ENCODE measurements at regions not wholly inside any gene's neighbourhood (a gene's known extent, or its start where the extent isn't known, plus 50 kb on each side); places are given as distances from the start of the nearest gene placed in this dataset.
"Not testable (repeated sequence)": the region's sequence is repeated elsewhere in the genome, so short reads cannot be mapped to it uniquely, and the experiment has no call there.

- in situ Hi-C loops (cut with HindIII; ENCODE audit: low pct_unique_long_range_greater_than_20kb, low sequenced_read_pairs), result no loop called here
- DNase-seq (ENCODE audit: low read depth, low spot score), result no peak
Measured at GRCh38 chr22:49454726-49455125, 372.9 kb downstream of the BRD1 start.

- in situ Hi-C loops (cut with HindIII; ENCODE audit: low pct_unique_long_range_greater_than_20kb, low sequenced_read_pairs), result no loop called here
- no peak for DNase-seq (ENCODE audit: low read depth, low spot score)
Measured at GRCh38 chr22:49453771-49454170, 373.9 kb downstream of the BRD1 start.

- DNase-seq (ENCODE audit: low read depth, low spot score); in situ Hi-C loops (cut with HindIII; ENCODE audit: low pct_unique_long_range_greater_than_20kb, low sequenced_read_pairs): not testable (repeated sequence)
Measured at GRCh38 chr22:49453019-49453418, 374.7 kb downstream of the BRD1 start.

- in situ Hi-C loops (cut with HindIII; ENCODE audit: low pct_unique_long_range_greater_than_20kb, low sequenced_read_pairs), result no loop called here
- no peak for DNase-seq (ENCODE audit: low read depth, low spot score)
Measured at GRCh38 chr22:49452362-49452946, 375.2 kb downstream of the BRD1 start.

GRCh38 chr22:49451070-49451840 is 376.4 kb downstream of the BRD1 start:
- DNase-seq (ENCODE audit: low read depth, low spot score), result no peak
- in situ Hi-C loops (cut with HindIII; ENCODE audit: low pct_unique_long_range_greater_than_20kb, low sequenced_read_pairs), result no loop called here

- in situ Hi-C loops (cut with HindIII; ENCODE audit: low pct_unique_long_range_greater_than_20kb, low sequenced_read_pairs), result no loop called here
- no peak for DNase-seq (ENCODE audit: low read depth, low spot score)
Measured at GRCh38 chr22:49450498-49450897, 377.2 kb downstream of the BRD1 start.

GRCh38 chr22:49449811-49450446 is 377.7 kb downstream of the BRD1 start:
- in situ Hi-C loops (cut with HindIII; ENCODE audit: low pct_unique_long_range_greater_than_20kb, low sequenced_read_pairs), result no loop called here

GRCh38 chr22:49449377-49449776 is 378.3 kb downstream of the BRD1 start:
- no peak for DNase-seq (ENCODE audit: low read depth, low spot score)
- in situ Hi-C loops (cut with HindIII; ENCODE audit: low pct_unique_long_range_greater_than_20kb, low sequenced_read_pairs), result no loop called here

More at GRCh38 chr22:49449811-49450446, 377.7 kb downstream of the BRD1 start:
- no peak for DNase-seq (ENCODE audit: low read depth, low spot score)

- in situ Hi-C loops (cut with HindIII; ENCODE audit: low pct_unique_long_range_greater_than_20kb, low sequenced_read_pairs), result no loop called here
- DNase-seq (ENCODE audit: low read depth, low spot score), result peak; percentile 59
Measured at GRCh38 chr22:49448526-49448925, 379.1 kb downstream of the BRD1 start.

- DNase-seq (ENCODE audit: low read depth, low spot score), result no peak
- in situ Hi-C loops (cut with HindIII; ENCODE audit: low pct_unique_long_range_greater_than_20kb, low sequenced_read_pairs), result no loop called here
Measured at GRCh38 chr22:49447837-49448236, 379.8 kb downstream of the BRD1 start.

GRCh38 chr22:49446759-49447710 is 380.6 kb downstream of the BRD1 start:
- in situ Hi-C loops (cut with HindIII; ENCODE audit: low pct_unique_long_range_greater_than_20kb, low sequenced_read_pairs), result no loop called here
- DNase-seq (ENCODE audit: low read depth, low spot score), result no peak

- in situ Hi-C loops (cut with HindIII; ENCODE audit: low pct_unique_long_range_greater_than_20kb, low sequenced_read_pairs), result no loop called here
- DNase-seq (ENCODE audit: low read depth, low spot score), result no peak
Measured at GRCh38 chr22:49446145-49446758, 381.4 kb downstream of the BRD1 start.

GRCh38 chr22:49444781-49445180 is 382.9 kb downstream of the BRD1 start:
- DNase-seq (ENCODE audit: low read depth, low spot score), result no peak
- in situ Hi-C loops (cut with HindIII; ENCODE audit: low pct_unique_long_range_greater_than_20kb, low sequenced_read_pairs), result no loop called here

GRCh38 chr22:49440931-49441330 is 386.7 kb downstream of the BRD1 start:
- in situ Hi-C loops (cut with HindIII; ENCODE audit: low pct_unique_long_range_greater_than_20kb, low sequenced_read_pairs), result no loop called here
- no peak for DNase-seq (ENCODE audit: low read depth, low spot score)

- in situ Hi-C loops (cut with HindIII; ENCODE audit: low pct_unique_long_range_greater_than_20kb, low sequenced_read_pairs), result no loop called here
- DNase-seq (ENCODE audit: low read depth, low spot score), result peak; percentile 26
Measured at GRCh38 chr22:49439373-49439772, 388.3 kb downstream of the BRD1 start.

GRCh38 chr22:49437956-49438355 is 389.7 kb downstream of the BRD1 start:
- in situ Hi-C loops (cut with HindIII; ENCODE audit: low pct_unique_long_range_greater_than_20kb, low sequenced_read_pairs), result no loop called here
- DNase-seq (ENCODE audit: low read depth, low spot score), result no peak

- no peak for DNase-seq (ENCODE audit: low read depth, low spot score)
Measured at GRCh38 chr22:49437356-49437755, 390.3 kb downstream of the BRD1 start.

More at GRCh38 chr22:49437356-49437755, 390.3 kb downstream of the BRD1 start:
- in situ Hi-C loops (cut with HindIII; ENCODE audit: low pct_unique_long_range_greater_than_20kb, low sequenced_read_pairs), result no loop called here

All from SK-MEL-5 (cell line).